Ishikawa (cell line): ENCODE measurements at regions not wholly inside any gene's neighbourhood (a gene's known extent, or its start where the extent isn't known, plus 50 kb on each side); places are given as distances from the start of the nearest gene placed in this dataset.

Source experiments
- CEBPB ChIP-seq: IDR thresholded peaks from 2 replicates; pipeline ENCODE4 v1.6.1; 2012
- CREB1 ChIP-seq: IDR thresholded peaks from 2 replicates; pipeline ENCODE4 v1.6.1; 2012; ENCODE audit warnings: low read depth
- EGR1 ChIP-seq: IDR thresholded peaks from 2 replicates; pipeline ENCODE4 v1.6.1; 2012
- EP300 ChIP-seq: IDR thresholded peaks from 2 replicates; pipeline ENCODE4 v1.6.1; 2012; ENCODE audit warnings: borderline replicate concordance
- FOXM1 ChIP-seq: IDR thresholded peaks from 2 replicates; pipeline ENCODE4 v1.6.1; 2012; ENCODE audit warnings: low read depth, borderline replicate concordance
- RAD21 ChIP-seq: IDR thresholded peaks from 2 replicates; pipeline ENCODE4 v1.6.1; 2012; ENCODE audit warnings: low read depth
- TAF1 ChIP-seq: IDR thresholded peaks from 2 replicates; pipeline ENCODE4 v1.6.1; 2012; ENCODE audit warnings: low read depth, mild to moderate bottlenecking
- TCF12 ChIP-seq: IDR thresholded peaks from 2 replicates; pipeline ENCODE4 v1.6.1; 2012; ENCODE audit warnings: low read depth
- TEAD4 ChIP-seq: IDR thresholded peaks from 2 replicates; pipeline ENCODE4 v1.6.1; 2012
- YY1 ChIP-seq: IDR thresholded peaks from 2 replicates; pipeline ENCODE4 v1.6.1; 2012; ENCODE audit warnings: low read depth
- ZBTB7A ChIP-seq: IDR thresholded peaks from 2 replicates; pipeline ENCODE4 v1.6.1; 2012; ENCODE audit warnings: low read depth
- TF ChIP-seq, protein P1 (sequence below): IDR thresholded peaks from 2 replicates; pipeline ENCODE4 v1.6.1; 2012
- TF ChIP-seq, protein P2 (sequence below): IDR thresholded peaks from 2 replicates; pipeline ENCODE4 v1.6.1; 2012; ENCODE audit warnings: low read depth, mild to moderate bottlenecking

DNA sequence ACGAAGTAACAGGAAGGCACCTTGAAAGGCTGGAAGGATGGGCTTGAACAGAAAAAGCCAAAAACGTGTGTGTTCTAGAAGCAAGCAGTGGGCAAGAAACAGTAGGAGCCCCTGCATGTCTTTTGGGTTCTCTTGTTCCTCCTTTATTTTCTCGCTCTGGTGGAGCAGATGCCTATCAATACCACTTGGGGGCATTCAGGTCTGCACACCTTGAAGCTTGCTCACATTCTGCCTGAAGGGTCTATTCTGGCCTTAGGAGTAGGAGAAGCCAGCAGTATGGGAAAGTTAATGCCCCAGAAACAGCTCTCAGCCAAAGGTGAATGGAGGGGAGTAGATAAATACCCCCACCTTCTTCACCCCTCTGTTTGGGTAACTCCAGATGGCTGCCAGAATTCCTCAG, 204.5 kb downstream of the TXNL1 start:
- no peak for TF ChIP-seq RAD21
- TF ChIP-seq TAF1: no peak
- TF ChIP-seq EGR1: no peak
- no peak for TF ChIP-seq EP300
- TF ChIP-seq YY1: no peak
- no peak for TF ChIP-seq FOXM1
- TF ChIP-seq TCF12: no peak
- no peak for TF ChIP-seq CREB1
- TF ChIP-seq, protein P1, sequence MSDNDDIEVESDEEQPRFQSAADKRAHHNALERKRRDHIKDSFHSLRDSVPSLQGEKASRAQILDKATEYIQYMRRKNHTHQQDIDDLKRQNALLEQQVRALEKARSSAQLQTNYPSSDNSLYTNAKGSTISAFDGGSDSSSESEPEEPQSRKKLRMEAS: no peak
- TF ChIP-seq, protein P2, sequence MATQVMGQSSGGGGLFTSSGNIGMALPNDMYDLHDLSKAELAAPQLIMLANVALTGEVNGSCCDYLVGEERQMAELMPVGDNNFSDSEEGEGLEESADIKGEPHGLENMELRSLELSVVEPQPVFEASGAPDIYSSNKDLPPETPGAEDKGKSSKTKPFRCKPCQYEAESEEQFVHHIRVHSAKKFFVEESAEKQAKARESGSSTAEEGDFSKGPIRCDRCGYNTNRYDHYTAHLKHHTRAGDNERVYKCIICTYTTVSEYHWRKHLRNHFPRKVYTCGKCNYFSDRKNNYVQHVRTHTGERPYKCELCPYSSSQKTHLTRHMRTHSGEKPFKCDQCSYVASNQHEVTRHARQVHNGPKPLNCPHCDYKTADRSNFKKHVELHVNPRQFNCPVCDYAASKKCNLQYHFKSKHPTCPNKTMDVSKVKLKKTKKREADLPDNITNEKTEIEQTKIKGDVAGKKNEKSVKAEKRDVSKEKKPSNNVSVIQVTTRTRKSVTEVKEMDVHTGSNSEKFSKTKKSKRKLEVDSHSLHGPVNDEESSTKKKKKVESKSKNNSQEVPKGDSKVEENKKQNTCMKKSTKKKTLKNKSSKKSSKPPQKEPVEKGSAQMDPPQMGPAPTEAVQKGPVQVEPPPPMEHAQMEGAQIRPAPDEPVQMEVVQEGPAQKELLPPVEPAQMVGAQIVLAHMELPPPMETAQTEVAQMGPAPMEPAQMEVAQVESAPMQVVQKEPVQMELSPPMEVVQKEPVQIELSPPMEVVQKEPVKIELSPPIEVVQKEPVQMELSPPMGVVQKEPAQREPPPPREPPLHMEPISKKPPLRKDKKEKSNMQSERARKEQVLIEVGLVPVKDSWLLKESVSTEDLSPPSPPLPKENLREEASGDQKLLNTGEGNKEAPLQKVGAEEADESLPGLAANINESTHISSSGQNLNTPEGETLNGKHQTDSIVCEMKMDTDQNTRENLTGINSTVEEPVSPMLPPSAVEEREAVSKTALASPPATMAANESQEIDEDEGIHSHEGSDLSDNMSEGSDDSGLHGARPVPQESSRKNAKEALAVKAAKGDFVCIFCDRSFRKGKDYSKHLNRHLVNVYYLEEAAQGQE: no peak
- TF ChIP-seq CEBPB: no peak
- no peak for TF ChIP-seq TEAD4
- no peak for TF ChIP-seq ZBTB7A
